ENCODE measurements at regions not wholly inside any gene's neighbourhood (a gene's known extent, or its start where the extent isn't known, plus 50 kb on each side); places are given as distances from the start of the nearest gene placed in this dataset.

GRCh38 chr14:54330876-54331275 is 65.9 kb upstream of the CDKN3 start:
- Histone ChIP-seq H3K4me1 (ENCODE audit: control insufficient read depth, low read length) (no peaks in the 10 kb centered on the region), H3F3A (ENCODE audit: control insufficient read depth, insufficient read depth) (no peaks in the 10 kb centered on the region), H3K36me3 (ENCODE audit: control insufficient read depth, low read length) (no peaks in the 10 kb centered on the region), H4K20me1 (ENCODE audit: control insufficient read depth, insufficient read depth, low read depth, low read length) (no peaks in the 10 kb centered on the region), H3K27ac (ENCODE audit: low read depth, low read length) (no peak overlapping the region), H3K79me2 (ENCODE audit: control insufficient read depth, low read length) (no peaks in the 10 kb centered on the region), H3K9me3 (ENCODE audit: control insufficient read depth, insufficient read depth, low read length) (no peaks in the 10 kb centered on the region), H3K4me3 (ENCODE audit: low read length) (no peak overlapping the region), H3K27me3 (ENCODE audit: control insufficient read depth, low read length) (peaks cover 4% of the 10 kb centered on the region), H3K9me2 (replicated peaks; ENCODE audit: control insufficient read depth, low read length) (no peaks in the 10 kb centered on the region), H3K4me2 (ENCODE audit: low read length) (no peak overlapping the region)
- TF ChIP-seq, protein P1, sequence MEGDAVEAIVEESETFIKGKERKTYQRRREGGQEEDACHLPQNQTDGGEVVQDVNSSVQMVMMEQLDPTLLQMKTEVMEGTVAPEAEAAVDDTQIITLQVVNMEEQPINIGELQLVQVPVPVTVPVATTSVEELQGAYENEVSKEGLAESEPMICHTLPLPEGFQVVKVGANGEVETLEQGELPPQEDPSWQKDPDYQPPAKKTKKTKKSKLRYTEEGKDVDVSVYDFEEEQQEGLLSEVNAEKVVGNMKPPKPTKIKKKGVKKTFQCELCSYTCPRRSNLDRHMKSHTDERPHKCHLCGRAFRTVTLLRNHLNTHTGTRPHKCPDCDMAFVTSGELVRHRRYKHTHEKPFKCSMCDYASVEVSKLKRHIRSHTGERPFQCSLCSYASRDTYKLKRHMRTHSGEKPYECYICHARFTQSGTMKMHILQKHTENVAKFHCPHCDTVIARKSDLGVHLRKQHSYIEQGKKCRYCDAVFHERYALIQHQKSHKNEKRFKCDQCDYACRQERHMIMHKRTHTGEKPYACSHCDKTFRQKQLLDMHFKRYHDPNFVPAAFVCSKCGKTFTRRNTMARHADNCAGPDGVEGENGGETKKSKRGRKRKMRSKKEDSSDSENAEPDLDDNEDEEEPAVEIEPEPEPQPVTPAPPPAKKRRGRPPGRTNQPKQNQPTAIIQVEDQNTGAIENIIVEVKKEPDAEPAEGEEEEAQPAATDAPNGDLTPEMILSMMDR (IDR thresholded peaks at IDR 0.05; ENCODE audit: low read depth, low read length, poor library complexity, severe bottlenecking) = no peak
- TF ChIP-seq EZH2phosphoT487 (IDR thresholded peaks at IDR 0.05; ENCODE audit: borderline replicate concordance, low read length) = no peak

GRCh38 chr14:54331516-54331915 is 65.3 kb upstream of the CDKN3 start:
- Histone ChIP-seq H3K9me3 (ENCODE audit: control insufficient read depth, insufficient read depth, low read length) (no peaks in the 10 kb centered on the region), H3K27me3 (ENCODE audit: control insufficient read depth, low read length) (peaks cover 4% of the 10 kb centered on the region), H3K9me2 (replicated peaks; ENCODE audit: control insufficient read depth, low read length) (no peaks in the 10 kb centered on the region), H3K79me2 (ENCODE audit: control insufficient read depth, low read length) (no peaks in the 10 kb centered on the region), H3K4me1 (ENCODE audit: control insufficient read depth, low read length) (no peaks in the 10 kb centered on the region), H3K4me3 (ENCODE audit: low read length) (no peak overlapping the region), H3K36me3 (ENCODE audit: control insufficient read depth, low read length) (no peaks in the 10 kb centered on the region), H3K27ac (ENCODE audit: low read depth, low read length) (no peak overlapping the region), H4K20me1 (ENCODE audit: control insufficient read depth, insufficient read depth, low read depth, low read length) (no peaks in the 10 kb centered on the region), H3K4me2 (ENCODE audit: low read length) (no peak overlapping the region), H3F3A (ENCODE audit: control insufficient read depth, insufficient read depth) (no peaks in the 10 kb centered on the region)
- TF ChIP-seq EZH2phosphoT487 (IDR thresholded peaks at IDR 0.05; ENCODE audit: borderline replicate concordance, low read length) = no peak
- TF ChIP-seq, protein P1 (IDR thresholded peaks at IDR 0.05; ENCODE audit: low read depth, low read length, poor library complexity, severe bottlenecking) = no peak

GRCh38 chr14:54332490-54332889 is 64.3 kb upstream of the CDKN3 start:
- H3K27me3 ChIP-seq (ENCODE audit: control insufficient read depth, low read length) = peaks cover 4% of the 10 kb centered on the region
- no peaks in the 10 kb centered on the region for H3K79me2 ChIP-seq (ENCODE audit: control insufficient read depth, low read length)
- H3K9me3 ChIP-seq (ENCODE audit: control insufficient read depth, insufficient read depth, low read length) = no peaks in the 10 kb centered on the region
- no peaks in the 10 kb centered on the region for H3K36me3 ChIP-seq (ENCODE audit: control insufficient read depth, low read length)
- no peak for TF ChIP-seq EZH2phosphoT487 (IDR thresholded peaks at IDR 0.05; ENCODE audit: borderline replicate concordance, low read length)
- TF ChIP-seq, protein P1 (IDR thresholded peaks at IDR 0.05; ENCODE audit: low read depth, low read length, poor library complexity, severe bottlenecking) = no peak
- H3K4me1 ChIP-seq (ENCODE audit: control insufficient read depth, low read length) = no peaks in the 10 kb centered on the region
- no peaks in the 10 kb centered on the region for H3F3A ChIP-seq (ENCODE audit: control insufficient read depth, insufficient read depth)
- H3K27ac ChIP-seq (ENCODE audit: low read depth, low read length) = no peak overlapping the region
- no peak overlapping the region for H3K4me3 ChIP-seq (ENCODE audit: low read length)
- H3K9me2 ChIP-seq (replicated peaks; ENCODE audit: control insufficient read depth, low read length) = no peaks in the 10 kb centered on the region
- H3K4me2 ChIP-seq (ENCODE audit: low read length) = no peak overlapping the region
- H4K20me1 ChIP-seq (ENCODE audit: control insufficient read depth, insufficient read depth, low read depth, low read length) = no peaks in the 10 kb centered on the region

DNA sequence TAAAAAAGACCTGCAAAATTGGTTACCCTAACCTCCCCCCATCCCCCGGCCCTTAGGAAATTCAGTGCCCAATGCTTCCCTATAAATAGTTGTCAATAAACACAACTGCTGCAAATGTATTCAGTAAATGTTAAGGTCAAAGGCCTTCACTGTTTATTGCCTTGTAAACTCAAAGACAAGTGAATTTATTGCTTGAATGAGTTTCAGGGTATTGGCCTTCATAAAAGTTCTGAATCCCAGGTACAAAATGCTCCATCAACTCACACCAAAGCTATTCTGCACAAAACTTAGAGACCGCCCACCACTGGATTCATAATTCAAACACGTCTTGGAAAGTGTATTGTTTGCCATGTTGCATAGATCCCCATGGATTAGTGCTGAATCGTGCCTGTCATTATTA is 63.3 kb upstream of the CDKN3 start:
- H3K79me2 ChIP-seq (ENCODE audit: control insufficient read depth, low read length) = no peaks in the 10 kb centered on the region
- TF ChIP-seq, protein P1 (IDR thresholded peaks at IDR 0.05; ENCODE audit: low read depth, low read length, poor library complexity, severe bottlenecking) = no peak
- TF ChIP-seq EZH2phosphoT487 (IDR thresholded peaks at IDR 0.05; ENCODE audit: borderline replicate concordance, low read length) = no peak

More for the DNA sequence above, 63.3 kb upstream of the CDKN3 start:
- H3K36me3 ChIP-seq (ENCODE audit: control insufficient read depth, low read length) = no peaks in the 10 kb centered on the region
- H3K4me2 ChIP-seq (ENCODE audit: low read length) = no peak overlapping the region
- H4K20me1 ChIP-seq (ENCODE audit: control insufficient read depth, insufficient read depth, low read depth, low read length) = no peaks in the 10 kb centered on the region
- no peaks in the 10 kb centered on the region for H3K4me1 ChIP-seq (ENCODE audit: control insufficient read depth, low read length)
- no peak overlapping the region for H3K27ac ChIP-seq (ENCODE audit: low read depth, low read length)
- no peaks in the 10 kb centered on the region for H3K9me3 ChIP-seq (ENCODE audit: control insufficient read depth, insufficient read depth, low read length)
- H3K9me2 ChIP-seq (replicated peaks; ENCODE audit: control insufficient read depth, low read length) = no peaks in the 10 kb centered on the region
- no peaks in the 10 kb centered on the region for H3F3A ChIP-seq (ENCODE audit: control insufficient read depth, insufficient read depth)
- no peak overlapping the region for H3K4me3 ChIP-seq (ENCODE audit: low read length)
- H3K27me3 ChIP-seq (ENCODE audit: control insufficient read depth, low read length) = peaks cover 8% of the 10 kb centered on the region
